ENCODE measurements at regions not wholly inside any gene's neighbourhood (a gene's known extent, or its start where the extent isn't known, plus 50 kb on each side); places are given as distances from the start of the nearest gene placed in this dataset.
"Not testable (repeated sequence)": the region's sequence is repeated elsewhere in the genome, so short reads cannot be mapped to it uniquely, and the experiment has no call there.

GRCh38 chrX:88202149-88202548, 544.9 kb upstream of the CPXCR1 start:
- Histone ChIP-seq H3K27ac (ENCODE audit: low read depth, low read length) (no peak overlapping the region), H3K4ac (ENCODE audit: low read depth, low read length) (no peak overlapping the region), H2BK5ac (ENCODE audit: low read depth, low read length, poor library complexity) (no peak overlapping the region), H3K27me3 (ENCODE audit: insufficient read depth, low read length) (no peaks in the 10 kb centered on the region), H4K12ac (ENCODE audit: low read depth, low read length) (no peak overlapping the region), H3K4me2 (ENCODE audit: low read length) (no peak overlapping the region), H3K79me2 (ENCODE audit: control insufficient read depth, insufficient read depth, low read length, poor library complexity) (no peaks in the 10 kb centered on the region), H3K18ac (ENCODE audit: low read length) (no peak overlapping the region), H3K36me3 (ENCODE audit: control insufficient read depth in 1 of 2, insufficient read depth in 2 of 2, low read length in 2 of 2) (no peaks in the 10 kb centered on the region), H2BK120ac (ENCODE audit: insufficient read depth, low read length, poor library complexity) (no peak overlapping the region), H4K91ac (ENCODE audit: low read depth, low read length) (no peak overlapping the region), H3K9ac (ENCODE audit: low read length) (no peak overlapping the region), H3K9me3 (ENCODE audit: insufficient read depth, low read depth, low read length) (no peaks in the 10 kb centered on the region), H3K4me3 (ENCODE audit: low read depth, low read length) (no peak overlapping the region), H3K14ac (ENCODE audit: low read length) (no peak overlapping the region), H2BK12ac (ENCODE audit: low read length) (no peak overlapping the region), H3K4me1 (ENCODE audit: control insufficient read depth in 1 of 2, insufficient read depth in 2 of 2, low read length in 2 of 2) (no peaks in the 10 kb centered on the region), H3K79me1 (ENCODE audit: low read length) (no peaks in the 10 kb centered on the region), H2AFZ (ENCODE audit: insufficient read depth, low read length, poor library complexity) (no peak overlapping the region), H3K23ac (ENCODE audit: low read length) (no peak overlapping the region), H2AK5ac (ENCODE audit: low read length) (no peak overlapping the region), H4K8ac (ENCODE audit: low read depth, low read length) (no peak overlapping the region)
- DNase-seq, result no peak
- WGBS (ENCODE audit: extremely low coverage, insufficient coverage, insufficient read length), result no CpG with 5 or more reads among the region's 2 CpGs

GRCh38 chrX:88244066-88244465, 503.0 kb upstream of the CPXCR1 start:
- H2BK120ac ChIP-seq (ENCODE audit: insufficient read depth, low read length, poor library complexity), result no peak overlapping the region
- H3K9ac ChIP-seq (ENCODE audit: low read length), result no peak overlapping the region
- DNase-seq, result no peak
- no peaks in the 10 kb centered on the region for H3K27me3 ChIP-seq (ENCODE audit: insufficient read depth, low read length)
- H4K12ac ChIP-seq (ENCODE audit: low read depth, low read length), result no peak overlapping the region
- H3K79me2 ChIP-seq (ENCODE audit: control insufficient read depth, insufficient read depth, low read length, poor library complexity), result no peaks in the 10 kb centered on the region
- no peak overlapping the region for H3K18ac ChIP-seq (ENCODE audit: low read length)
- H2BK12ac ChIP-seq (ENCODE audit: low read length), result no peak overlapping the region
- H3K4me3 ChIP-seq (ENCODE audit: low read depth, low read length), result no peak overlapping the region
- H3K36me3 ChIP-seq (ENCODE audit: control insufficient read depth in 1 of 2, insufficient read depth in 2 of 2, low read length in 2 of 2), result no peaks in the 10 kb centered on the region
- no CpG with 5 or more reads among the region's 1 CpG for WGBS (ENCODE audit: extremely low coverage, insufficient coverage, insufficient read length)
- no peak overlapping the region for H2AFZ ChIP-seq (ENCODE audit: insufficient read depth, low read length, poor library complexity)
- H4K91ac ChIP-seq (ENCODE audit: low read depth, low read length), result no peak overlapping the region
- no peak overlapping the region for H3K4me2 ChIP-seq (ENCODE audit: low read length)
- no peak overlapping the region for H3K23ac ChIP-seq (ENCODE audit: low read length)
- no peak overlapping the region for H3K4ac ChIP-seq (ENCODE audit: low read depth, low read length)
- no peaks in the 10 kb centered on the region for H3K4me1 ChIP-seq (ENCODE audit: control insufficient read depth in 1 of 2, insufficient read depth in 2 of 2, low read length in 2 of 2)
- no peak overlapping the region for H3K14ac ChIP-seq (ENCODE audit: low read length)
- H2AK5ac ChIP-seq (ENCODE audit: low read length), result no peak overlapping the region
- no peaks in the 10 kb centered on the region for H3K79me1 ChIP-seq (ENCODE audit: low read length)
- H3K9me3 ChIP-seq (ENCODE audit: insufficient read depth, low read depth, low read length), result no peaks in the 10 kb centered on the region
- H4K8ac ChIP-seq (ENCODE audit: low read depth, low read length), result no peak overlapping the region
- H3K27ac ChIP-seq (ENCODE audit: low read depth, low read length), result no peak overlapping the region
- no peak overlapping the region for H2BK5ac ChIP-seq (ENCODE audit: low read depth, low read length, poor library complexity)

GRCh38 chrX:88284844-88285243, 462.2 kb upstream of the CPXCR1 start:
- no peaks in the 10 kb centered on the region for H3K36me3 ChIP-seq (ENCODE audit: control insufficient read depth in 1 of 2, insufficient read depth in 2 of 2, low read length in 2 of 2)
- H2AFZ ChIP-seq (ENCODE audit: insufficient read depth, low read length, poor library complexity), result no peak overlapping the region
- H4K8ac ChIP-seq (ENCODE audit: low read depth, low read length), result no peak overlapping the region
- H2BK5ac ChIP-seq (ENCODE audit: low read depth, low read length, poor library complexity), result no peak overlapping the region
- no CpG with 5 or more reads among the region's 1 CpG for WGBS (ENCODE audit: extremely low coverage, insufficient coverage, insufficient read length)
- no peaks in the 10 kb centered on the region for H3K27me3 ChIP-seq (ENCODE audit: insufficient read depth, low read length)
- no peaks in the 10 kb centered on the region for H3K79me2 ChIP-seq (ENCODE audit: control insufficient read depth, insufficient read depth, low read length, poor library complexity)
- DNase-seq, result no peak
- H3K4me3 ChIP-seq (ENCODE audit: low read depth, low read length), result no peak overlapping the region
- no peaks in the 10 kb centered on the region for H3K79me1 ChIP-seq (ENCODE audit: low read length)
- no peak overlapping the region for H3K18ac ChIP-seq (ENCODE audit: low read length)
- no peak overlapping the region for H3K4me2 ChIP-seq (ENCODE audit: low read length)
- no peak overlapping the region for H3K9ac ChIP-seq (ENCODE audit: low read length)
- H2AK5ac ChIP-seq (ENCODE audit: low read length), result no peak overlapping the region
- H3K4ac ChIP-seq (ENCODE audit: low read depth, low read length), result no peak overlapping the region
- H3K9me3 ChIP-seq (ENCODE audit: insufficient read depth, low read depth, low read length), result no peaks in the 10 kb centered on the region
- H3K14ac ChIP-seq (ENCODE audit: low read length), result no peak overlapping the region
- no peak overlapping the region for H2BK120ac ChIP-seq (ENCODE audit: insufficient read depth, low read length, poor library complexity)
- H4K12ac ChIP-seq (ENCODE audit: low read depth, low read length), result no peak overlapping the region
- no peak overlapping the region for H3K27ac ChIP-seq (ENCODE audit: low read depth, low read length)
- H4K91ac ChIP-seq (ENCODE audit: low read depth, low read length), result no peak overlapping the region
- H3K4me1 ChIP-seq (ENCODE audit: control insufficient read depth in 1 of 2, insufficient read depth in 2 of 2, low read length in 2 of 2), result no peaks in the 10 kb centered on the region
- H2BK12ac ChIP-seq (ENCODE audit: low read length), result no peak overlapping the region
- no peak overlapping the region for H3K23ac ChIP-seq (ENCODE audit: low read length)

- H3K9ac ChIP-seq (ENCODE audit: low read length); H4K8ac ChIP-seq (ENCODE audit: low read depth, low read length); H2BK120ac ChIP-seq (ENCODE audit: insufficient read depth, low read length, poor library complexity); H3K79me1 ChIP-seq (ENCODE audit: low read length); H3K27ac ChIP-seq (ENCODE audit: low read depth, low read length); H3K36me3 ChIP-seq (ENCODE audit: control insufficient read depth in 1 of 2, insufficient read depth in 2 of 2, low read length in 2 of 2); H3K4ac ChIP-seq (ENCODE audit: low read depth, low read length); H3K79me2 ChIP-seq (ENCODE audit: control insufficient read depth, insufficient read depth, low read length, poor library complexity); H2AFZ ChIP-seq (ENCODE audit: insufficient read depth, low read length, poor library complexity); H3K9me3 ChIP-seq (ENCODE audit: insufficient read depth, low read depth, low read length); H3K4me1 ChIP-seq (ENCODE audit: control insufficient read depth in 1 of 2, insufficient read depth in 2 of 2, low read length in 2 of 2); H2AK5ac ChIP-seq (ENCODE audit: low read length); H4K12ac ChIP-seq (ENCODE audit: low read depth, low read length); H3K23ac ChIP-seq (ENCODE audit: low read length); H3K18ac ChIP-seq (ENCODE audit: low read length); H4K91ac ChIP-seq (ENCODE audit: low read depth, low read length); H3K27me3 ChIP-seq (ENCODE audit: insufficient read depth, low read length); H2BK5ac ChIP-seq (ENCODE audit: low read depth, low read length, poor library complexity); DNase-seq; H2BK12ac ChIP-seq (ENCODE audit: low read length); H3K4me3 ChIP-seq (ENCODE audit: low read depth, low read length); H3K14ac ChIP-seq (ENCODE audit: low read length); H3K4me2 ChIP-seq (ENCODE audit: low read length): not testable (repeated sequence)
- WGBS (ENCODE audit: extremely low coverage, insufficient coverage, insufficient read length), result no CpG with 5 or more reads among the region's 2 CpGs
Observed at GRCh38 chrX:88313972-88314371, 433.1 kb upstream of the CPXCR1 start.
